Myocyte (in vitro differentiated cells): ENCODE measurements at regions not wholly inside any gene's neighbourhood (a gene's known extent, or its start where the extent isn't known, plus 50 kb on each side); places are given as distances from the start of the nearest gene placed in this dataset.

Experiments used
- DNase-seq: peaks from one replicate; pipeline ENCODE4 v3.0.0-alpha.2; 2012; ENCODE audit warnings: low read depth

- DNase-seq = no peak
Measured at GRCh38 chr12:127519779-127520178, 747.2 kb upstream of the TMEM132C start.

GRCh38 chr12:127526925-127527324 is 740.0 kb upstream of the TMEM132C start:
- DNase-seq = no peak

GRCh38 chr12:127528551-127528950 is 738.4 kb upstream of the TMEM132C start:
- no peak for DNase-seq

- DNase-seq = no peak
Measured at GRCh38 chr12:127531542-127531941, 735.4 kb upstream of the TMEM132C start.

GRCh38 chr12:127533353-127533752 is 733.6 kb upstream of the TMEM132C start:
- no peak for DNase-seq

DNA sequence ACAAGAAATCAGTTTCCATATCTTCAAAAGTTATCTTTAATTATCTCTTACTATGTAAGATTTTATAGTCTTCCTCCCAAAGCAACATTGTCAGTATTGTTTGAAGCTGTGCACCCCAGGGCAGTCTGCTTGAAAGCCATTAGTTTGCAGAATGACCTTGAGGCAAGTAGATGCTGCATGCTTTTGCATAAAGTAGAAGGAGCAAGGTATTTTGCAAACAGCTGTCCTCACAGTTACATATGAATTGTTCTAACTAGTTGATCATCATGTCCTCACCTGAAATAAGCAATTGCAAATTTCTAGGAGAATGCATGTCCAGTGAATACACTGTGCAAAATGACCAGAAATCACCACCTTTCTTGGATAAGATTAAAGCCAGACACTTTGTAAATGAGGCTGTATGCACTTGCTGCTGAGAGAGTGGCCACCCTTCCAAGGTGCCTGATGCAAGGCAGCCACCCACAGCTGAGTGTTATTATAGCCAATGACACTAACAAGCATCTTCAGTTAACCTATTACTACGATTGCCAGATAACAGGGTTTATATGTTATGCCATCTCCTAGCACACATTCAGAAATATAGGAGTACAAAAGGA is 730.0 kb upstream of the TMEM132C start:
- DNase-seq = no peak

DNA sequence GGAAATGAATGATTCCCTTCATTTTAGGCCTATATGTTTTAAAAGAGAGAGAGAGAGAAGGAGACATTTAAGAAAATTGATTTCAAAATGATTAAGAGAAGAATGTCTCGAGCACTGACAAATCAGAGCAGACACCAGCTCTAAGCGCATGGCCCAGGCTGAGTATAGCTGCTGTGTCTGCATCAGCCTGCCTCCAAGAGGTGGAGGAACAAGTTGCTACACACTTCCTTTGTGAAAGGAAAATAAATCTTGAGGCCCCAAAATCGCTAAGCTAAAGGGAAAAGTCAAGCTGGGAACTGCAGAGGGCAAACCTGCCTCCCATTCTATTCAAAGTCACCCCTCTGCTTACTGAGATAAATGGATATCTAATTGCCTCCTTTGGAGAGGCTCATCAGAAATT is 728.7 kb upstream of the TMEM132C start:
- DNase-seq = no peak

DNA sequence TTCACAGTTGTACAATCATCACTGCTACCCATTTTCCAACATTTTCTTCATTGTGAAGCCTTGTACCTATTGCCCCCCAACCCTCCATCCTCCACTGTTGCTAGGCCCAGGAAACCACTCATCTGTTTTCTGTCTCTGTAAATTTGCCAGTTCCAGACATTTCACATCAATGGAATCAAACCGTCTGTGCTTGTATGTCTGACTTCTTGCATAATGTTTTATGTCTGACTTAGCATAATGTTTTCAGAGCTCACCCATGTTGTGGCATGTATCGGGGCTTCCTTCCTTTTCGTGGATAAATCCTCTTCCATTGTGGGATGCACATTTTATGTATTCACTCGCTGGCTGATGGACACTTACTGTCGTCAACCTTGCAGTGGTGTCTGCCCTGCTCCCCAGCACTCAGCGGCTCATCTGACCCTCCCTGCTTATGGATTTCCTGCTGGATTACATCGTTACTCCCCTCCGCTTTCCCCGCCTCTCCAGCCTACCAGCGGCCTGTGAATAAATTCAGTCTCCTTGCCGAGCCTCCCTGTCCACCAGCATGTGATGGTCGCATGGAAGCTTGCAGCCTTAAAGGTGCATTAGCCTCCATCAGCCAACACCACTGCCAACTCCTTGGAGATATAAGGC is 727.6 kb upstream of the TMEM132C start:
- DNase-seq = no peak

DNA sequence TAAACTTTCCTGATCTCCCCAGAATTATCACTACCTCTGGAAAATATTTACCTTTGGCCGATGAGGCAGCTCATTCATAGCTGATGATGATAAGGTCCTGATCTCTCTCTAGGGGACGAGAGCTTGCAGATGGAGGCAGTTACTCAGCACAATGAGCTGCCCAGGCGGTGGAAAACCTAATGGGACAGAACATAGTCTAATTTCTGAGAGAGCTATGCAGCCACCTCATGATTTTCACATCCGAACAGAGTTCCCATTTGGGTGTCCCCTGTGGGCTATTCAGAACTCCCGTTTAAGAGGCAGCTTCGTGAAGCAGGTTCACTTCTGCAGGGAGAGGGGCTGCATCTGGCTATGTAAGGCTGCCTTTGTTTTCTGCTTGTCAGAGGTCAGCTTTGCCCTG is 724.6 kb upstream of the TMEM132C start:
- DNase-seq = no peak

DNA sequence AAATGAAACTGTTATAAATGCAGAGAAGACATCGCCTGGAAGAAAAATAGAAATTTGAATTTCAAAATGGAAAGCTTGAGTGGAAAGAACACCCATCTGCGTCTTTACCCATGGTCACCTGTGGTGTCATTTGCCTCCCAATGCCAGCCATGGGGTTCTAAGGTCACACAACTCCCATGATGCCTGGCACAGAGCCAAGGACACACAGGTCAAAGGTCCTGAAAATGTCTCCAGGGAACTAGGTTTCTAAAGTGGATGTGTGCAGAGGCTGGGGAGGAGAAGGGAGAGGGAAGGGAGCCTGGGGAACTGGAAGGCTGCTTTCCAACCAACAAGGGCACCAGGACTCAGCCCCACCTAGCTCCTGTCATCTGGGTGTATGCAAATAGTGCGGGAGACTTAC is 724.0 kb upstream of the TMEM132C start:
- no peak for DNase-seq

GRCh38 chr12:127546721-127547505 is 720.1 kb upstream of the TMEM132C start:
- DNase-seq = peak; percentile 48

DNA sequence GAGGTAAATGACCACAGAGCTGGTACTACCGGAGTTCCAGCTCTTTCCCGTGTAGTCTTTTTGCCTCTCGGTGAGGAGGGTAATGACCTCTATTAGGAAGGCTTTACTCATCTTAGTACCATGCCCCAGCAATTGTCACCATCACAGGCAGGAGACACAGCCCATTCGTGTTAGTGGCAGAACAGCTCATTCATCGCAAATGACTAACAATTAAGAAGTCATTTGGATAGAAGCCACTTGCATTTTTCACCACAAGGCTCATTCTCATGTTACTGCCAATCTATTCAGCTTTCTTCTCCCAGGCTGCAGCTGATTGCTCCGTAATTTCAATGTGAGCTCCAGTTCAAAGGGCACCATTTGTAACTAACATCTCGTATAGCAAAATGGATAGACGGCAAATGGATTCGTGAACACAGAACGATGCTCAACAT is 718.8 kb upstream of the TMEM132C start:
- DNase-seq = peak; percentile 82

DNA sequence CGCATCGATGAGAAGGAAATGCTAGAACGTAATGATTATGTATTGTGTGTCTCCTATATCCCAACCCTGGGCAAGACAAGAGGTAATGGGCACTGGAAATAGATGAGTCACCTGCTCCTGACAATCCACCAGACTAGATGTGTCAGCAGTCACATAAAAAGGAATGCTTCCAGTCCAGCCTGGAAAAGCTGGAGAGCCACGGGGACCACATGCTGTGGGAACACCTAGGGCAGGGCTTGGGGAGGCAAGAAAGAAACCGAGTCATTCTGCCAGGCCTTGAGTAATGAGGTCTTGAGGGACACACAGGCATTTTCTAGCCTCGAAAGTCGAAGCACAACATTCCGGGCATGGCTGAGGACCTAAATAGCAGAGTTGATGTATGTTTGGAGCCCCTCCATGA is 716.7 kb upstream of the TMEM132C start:
- DNase-seq = peak; percentile 91

- no peak for DNase-seq
Measured at GRCh38 chr12:127552838-127553237, 714.1 kb upstream of the TMEM132C start.

DNA sequence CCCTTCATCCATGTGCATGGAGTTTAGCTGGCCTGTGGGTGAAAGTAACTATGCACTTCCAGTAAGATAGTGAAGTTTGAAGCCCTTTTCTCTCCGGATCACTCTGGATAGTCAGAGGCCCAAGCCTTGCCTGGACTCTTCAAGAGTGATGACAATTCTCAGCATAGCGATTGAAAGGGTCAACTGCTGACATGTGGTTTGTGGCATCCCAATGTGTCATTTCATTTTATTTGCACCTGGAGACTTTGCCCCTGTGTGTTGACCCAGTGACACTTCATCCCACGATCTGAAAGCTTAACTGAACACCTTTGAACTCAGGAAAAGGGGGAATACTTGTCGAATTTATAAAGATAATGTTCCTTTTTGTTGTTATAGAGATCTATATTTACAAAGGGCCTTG is 711.9 kb upstream of the TMEM132C start:
- DNase-seq = peak; percentile 57

DNA sequence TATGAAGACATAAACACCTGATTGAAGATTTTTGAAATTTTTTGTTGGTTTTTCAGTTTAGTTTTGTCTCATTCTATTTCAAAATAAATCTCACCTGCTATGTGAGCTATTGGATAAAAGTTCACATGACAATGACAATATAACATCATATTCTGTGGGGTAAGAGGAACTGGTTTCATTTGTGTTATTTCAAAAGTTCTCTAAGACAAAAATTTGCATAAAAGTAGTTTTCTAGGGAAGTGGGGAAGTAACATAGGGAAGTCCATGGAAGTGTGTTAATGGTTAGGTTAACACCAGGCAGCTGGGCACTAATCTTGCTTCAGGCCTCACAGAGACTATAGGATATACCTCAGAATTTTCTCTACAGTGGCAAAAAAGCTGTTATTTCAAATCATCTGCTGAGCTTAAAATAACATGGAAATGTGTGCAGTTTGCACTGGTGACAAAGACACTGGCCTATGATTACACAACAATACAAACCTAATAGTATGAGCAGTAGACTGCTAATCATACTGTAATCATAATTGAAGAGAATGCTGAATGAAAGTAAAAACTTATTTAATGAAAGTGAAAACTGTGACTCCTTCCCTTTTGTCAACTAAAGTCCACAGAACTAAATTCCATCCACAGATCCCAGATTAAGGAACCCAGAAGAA is 710.6 kb upstream of the TMEM132C start:
- no peak for DNase-seq

GRCh38 chr12:127558361-127558760 is 708.6 kb upstream of the TMEM132C start:
- peak; percentile 70 for DNase-seq

- DNase-seq = peak; percentile 99
Measured at GRCh38 chr12:127559349-127560040, 707.5 kb upstream of the TMEM132C start.

DNA sequence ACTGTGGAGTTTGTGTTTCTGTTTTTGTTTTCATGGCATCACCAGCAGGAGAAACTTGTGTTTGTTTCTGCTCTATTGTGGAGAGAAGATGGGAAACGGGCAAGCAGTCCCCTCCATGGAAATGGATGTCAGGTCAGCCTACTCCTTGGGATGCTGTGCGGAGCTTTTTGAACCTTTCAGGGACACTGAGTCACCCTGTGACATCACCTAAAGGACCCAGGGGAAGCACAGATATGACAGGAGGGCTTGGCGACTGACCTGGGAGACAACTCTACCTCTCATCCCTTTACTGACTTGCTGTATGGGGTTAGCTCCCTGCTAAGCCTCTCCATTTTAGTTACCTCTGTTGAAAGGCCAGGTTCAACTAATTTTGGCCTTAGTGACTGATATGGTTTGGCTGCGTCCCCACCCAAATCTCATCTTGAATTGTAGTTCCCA is 706.9 kb upstream of the TMEM132C start:
- DNase-seq = no peak

DNA sequence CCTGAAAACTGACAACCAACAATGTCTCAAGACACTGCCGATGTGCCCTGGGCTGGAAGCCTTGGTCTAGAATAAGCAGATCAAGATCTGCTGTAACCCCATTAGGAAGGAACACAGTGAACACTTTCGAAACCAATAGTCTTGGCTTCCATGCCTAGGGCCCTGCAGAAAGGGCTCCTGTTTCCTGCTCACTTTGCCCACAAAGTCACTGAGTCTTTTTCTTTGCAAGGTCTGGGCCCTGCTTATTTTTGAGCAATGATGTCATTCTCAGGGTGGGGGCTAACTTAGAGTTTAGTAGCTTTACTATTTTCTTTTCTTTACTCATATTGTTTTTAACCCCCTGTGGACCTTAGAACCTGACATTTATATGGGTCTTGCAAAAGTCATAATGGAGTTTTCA is 704.2 kb upstream of the TMEM132C start:
- no peak for DNase-seq

GRCh38 chr12:127565241-127565640 is 701.7 kb upstream of the TMEM132C start:
- no peak for DNase-seq
